Mesothelial cell of epicardium (in vitro differentiated cells): ENCODE measurements at regions not wholly inside any gene's neighbourhood (a gene's known extent, or its start where the extent isn't known, plus 50 kb on each side); places are given as distances from the start of the nearest gene placed in this dataset.

Experiments used
- DNase-seq, 2 experiments: peaks; one replicate each; pipeline ENCODE4 v3.0.0; 2021; ENCODE audit warnings: low spot score in 2 of 2; ENCODE audit not compliant: unreplicated experiment in 2 of 2
- H3K27ac Mint-ChIP-seq: 2 replicates; pipeline ENCODE4 v1.8.0; 2021; ENCODE audit warnings: mixed read lengths
- H3K27me3 Mint-ChIP-seq: 2 replicates; pipeline ENCODE4 v1.8.0; 2021; ENCODE audit warnings: low read depth, mixed read lengths
- H3K36me3 Mint-ChIP-seq: 2 replicates; pipeline ENCODE4 v1.8.0; 2021; ENCODE audit warnings: mixed read lengths
- H3K4me1 Mint-ChIP-seq: 2 replicates; pipeline ENCODE4 v1.8.0; 2021; ENCODE audit warnings: mixed read lengths
- H3K4me3 Mint-ChIP-seq: 2 replicates; pipeline ENCODE4 v1.8.0; 2021; ENCODE audit warnings: mild to moderate bottlenecking, moderate library complexity, mixed read lengths
- H3K9me3 Mint-ChIP-seq: 2 replicates; pipeline ENCODE4 v1.8.0; 2021; ENCODE audit warnings: mixed read lengths
- TF ChIP-seq, protein P1 (sequence below): fragments of 200-600 bp; sonication (generic); IDR thresholded peaks from one replicate; pipeline ENCODE4 v1.5.0; 2021; ENCODE audit warnings: antibody characterized with exemption; ENCODE audit not compliant: unreplicated experiment

GRCh38 chrX:69318651-69319340 lies 153.5 kb upstream of the PJA1 start:
- H3K4me1 Mint-ChIP-seq: peaks cover 10% of the 10 kb centered on the region
- TF ChIP-seq, protein P1, sequence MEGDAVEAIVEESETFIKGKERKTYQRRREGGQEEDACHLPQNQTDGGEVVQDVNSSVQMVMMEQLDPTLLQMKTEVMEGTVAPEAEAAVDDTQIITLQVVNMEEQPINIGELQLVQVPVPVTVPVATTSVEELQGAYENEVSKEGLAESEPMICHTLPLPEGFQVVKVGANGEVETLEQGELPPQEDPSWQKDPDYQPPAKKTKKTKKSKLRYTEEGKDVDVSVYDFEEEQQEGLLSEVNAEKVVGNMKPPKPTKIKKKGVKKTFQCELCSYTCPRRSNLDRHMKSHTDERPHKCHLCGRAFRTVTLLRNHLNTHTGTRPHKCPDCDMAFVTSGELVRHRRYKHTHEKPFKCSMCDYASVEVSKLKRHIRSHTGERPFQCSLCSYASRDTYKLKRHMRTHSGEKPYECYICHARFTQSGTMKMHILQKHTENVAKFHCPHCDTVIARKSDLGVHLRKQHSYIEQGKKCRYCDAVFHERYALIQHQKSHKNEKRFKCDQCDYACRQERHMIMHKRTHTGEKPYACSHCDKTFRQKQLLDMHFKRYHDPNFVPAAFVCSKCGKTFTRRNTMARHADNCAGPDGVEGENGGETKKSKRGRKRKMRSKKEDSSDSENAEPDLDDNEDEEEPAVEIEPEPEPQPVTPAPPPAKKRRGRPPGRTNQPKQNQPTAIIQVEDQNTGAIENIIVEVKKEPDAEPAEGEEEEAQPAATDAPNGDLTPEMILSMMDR: no peak
- H3K36me3 Mint-ChIP-seq: no peaks in the 10 kb centered on the region
- DNase-seq: no peak
- no peaks in the 10 kb centered on the region for H3K27me3 Mint-ChIP-seq
- peaks cover 4% of the 10 kb centered on the region for H3K9me3 Mint-ChIP-seq
- H3K27ac Mint-ChIP-seq: no peak overlapping the region
- no peak overlapping the region for H3K4me3 Mint-ChIP-seq

DNA sequence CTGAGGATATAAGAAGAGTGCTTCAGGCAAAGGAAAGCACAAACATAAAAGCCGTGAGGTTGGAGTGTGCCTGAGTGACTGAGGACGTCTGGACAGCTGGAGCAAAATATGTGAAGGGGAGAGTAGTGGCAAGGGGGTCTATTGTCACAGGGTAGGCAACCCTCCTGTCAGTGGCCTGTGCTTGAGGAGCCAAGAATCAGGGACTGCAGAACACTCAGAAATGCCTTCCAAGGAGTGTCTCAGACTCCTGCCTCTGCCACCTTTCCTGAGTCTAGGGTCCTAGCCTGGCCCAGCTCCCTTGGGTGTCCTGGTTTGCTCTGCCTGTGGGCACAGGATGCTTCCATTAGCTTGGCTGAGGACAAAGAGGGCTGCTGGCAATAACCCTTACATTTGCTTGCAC lies 152.5 kb upstream of the PJA1 start:
- DNase-seq: no peak
- peaks cover 10% of the 10 kb centered on the region for H3K4me1 Mint-ChIP-seq

DNA sequence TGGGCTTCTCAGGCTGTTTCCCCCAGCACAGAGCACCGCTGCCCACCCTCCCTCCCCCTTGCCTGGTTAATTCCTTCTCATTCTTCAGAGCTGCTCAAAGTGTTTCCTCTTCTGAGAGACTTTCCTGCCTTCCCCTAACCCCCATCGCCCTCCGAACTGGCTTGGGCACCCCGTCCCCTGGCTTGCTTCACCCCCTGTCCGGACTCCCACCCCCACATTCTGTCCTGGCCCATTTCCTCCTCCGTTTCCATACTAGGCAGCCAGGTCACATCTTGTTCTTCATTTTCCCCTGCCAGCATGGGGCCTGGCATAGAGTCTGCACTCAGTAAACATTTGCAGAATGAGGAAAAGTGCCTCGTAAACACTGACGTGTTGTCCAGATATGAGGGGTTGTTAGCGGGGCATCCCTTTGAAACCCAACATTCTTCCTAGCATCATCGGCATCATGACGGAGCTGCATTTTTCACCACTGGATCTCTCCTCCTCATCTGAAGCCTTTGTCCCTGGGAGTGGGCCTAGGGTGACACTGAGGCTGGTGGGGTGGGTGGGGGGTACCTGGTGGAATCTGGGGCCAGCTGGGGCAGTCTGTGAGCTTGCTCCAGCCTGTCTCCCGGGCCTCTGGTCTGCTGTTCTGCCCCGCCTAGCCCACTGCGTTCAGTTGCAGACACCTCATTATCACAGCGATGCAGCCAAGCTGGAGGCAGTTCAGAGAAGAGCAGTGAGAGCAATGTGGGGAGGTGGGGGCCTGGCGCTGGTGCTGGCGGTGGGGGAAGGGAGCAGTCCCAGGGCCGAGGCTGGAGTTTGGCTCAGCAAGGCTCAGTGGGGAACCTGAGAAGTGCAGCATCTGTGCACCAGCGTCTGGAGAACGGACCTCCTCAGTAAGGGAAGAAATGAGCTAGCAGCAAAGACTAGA lies 149.4 kb upstream of the PJA1 start:
- Mint-ChIP-seq H3K27me3 (no peaks in the 10 kb centered on the region), H3K9me3 (peaks cover 13% of the 10 kb centered on the region), H3K36me3 (no peaks in the 10 kb centered on the region), H3K4me1 (peaks cover 10% of the 10 kb centered on the region), H3K4me3 (no peak overlapping the region), H3K27ac (peak overlapping the region; percentile 30)
- no peak for DNase-seq
- TF ChIP-seq, protein P1: no peak

More for the DNA sequence above, 152.5 kb upstream of the PJA1 start:
- H3K9me3 Mint-ChIP-seq: peaks cover 4% of the 10 kb centered on the region
- H3K36me3 Mint-ChIP-seq: no peaks in the 10 kb centered on the region
- H3K27me3 Mint-ChIP-seq: no peaks in the 10 kb centered on the region
- H3K4me3 Mint-ChIP-seq: no peak overlapping the region
- TF ChIP-seq, protein P1: no peak
- H3K27ac Mint-ChIP-seq: no peak overlapping the region

GRCh38 chrX:69313617-69314290 lies 148.5 kb upstream of the PJA1 start:
- Mint-ChIP-seq H3K4me3 (no peak overlapping the region), H3K27me3 (no peaks in the 10 kb centered on the region), H3K9me3 (peaks cover 13% of the 10 kb centered on the region), H3K27ac (no peak overlapping the region), H3K36me3 (no peaks in the 10 kb centered on the region), H3K4me1 (peaks cover 10% of the 10 kb centered on the region)
- TF ChIP-seq, protein P1: no peak
- DNase-seq: no peak

DNA sequence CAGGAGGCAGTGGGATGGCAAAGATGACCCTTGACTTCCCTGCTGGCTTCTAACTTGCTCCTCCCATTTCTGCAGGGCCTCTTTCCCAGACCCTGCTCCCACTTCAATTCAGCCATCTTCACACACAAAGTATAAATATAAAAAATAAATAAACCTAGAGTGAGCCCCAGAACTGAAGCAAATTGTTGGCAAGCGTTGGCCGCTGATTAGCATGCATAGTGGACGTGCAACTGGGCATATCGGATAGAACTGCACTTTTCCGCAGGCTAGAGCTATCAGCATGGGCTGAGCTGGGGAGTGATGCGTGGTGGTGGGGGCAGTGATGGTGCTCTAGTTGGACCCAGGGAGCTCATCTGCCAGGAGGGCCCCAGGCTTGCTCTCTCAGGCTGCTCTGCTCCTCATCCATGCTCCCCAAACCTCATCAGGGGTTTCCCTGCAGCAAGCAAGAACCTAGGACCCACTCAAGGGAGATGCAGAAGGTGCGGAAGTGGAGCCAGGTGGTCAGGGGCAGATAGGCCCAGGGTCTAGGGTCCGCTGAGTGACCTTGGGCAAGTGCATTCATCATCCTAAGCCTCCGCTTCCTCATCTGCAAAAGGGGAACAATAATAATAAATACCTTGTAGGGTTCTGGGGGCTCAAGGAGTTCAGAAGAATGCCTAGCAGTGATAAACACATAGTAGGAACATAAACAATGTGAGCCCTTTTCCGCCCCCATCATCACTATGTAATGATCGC lies 146.8 kb upstream of the PJA1 start:
- Mint-ChIP-seq H3K4me3 (no peak overlapping the region), H3K9me3 (peaks cover 13% of the 10 kb centered on the region), H3K27me3 (no peaks in the 10 kb centered on the region), H3K36me3 (no peaks in the 10 kb centered on the region), H3K27ac (no peak overlapping the region), H3K4me1 (peaks cover 10% of the 10 kb centered on the region)
- TF ChIP-seq, protein P1: no peak
- DNase-seq: no peak
